ENCODE measurements at regions not wholly inside any gene's neighbourhood (a gene's known extent, or its start where the extent isn't known, plus 50 kb on each side); places are given as distances from the start of the nearest gene placed in this dataset.

DNA sequence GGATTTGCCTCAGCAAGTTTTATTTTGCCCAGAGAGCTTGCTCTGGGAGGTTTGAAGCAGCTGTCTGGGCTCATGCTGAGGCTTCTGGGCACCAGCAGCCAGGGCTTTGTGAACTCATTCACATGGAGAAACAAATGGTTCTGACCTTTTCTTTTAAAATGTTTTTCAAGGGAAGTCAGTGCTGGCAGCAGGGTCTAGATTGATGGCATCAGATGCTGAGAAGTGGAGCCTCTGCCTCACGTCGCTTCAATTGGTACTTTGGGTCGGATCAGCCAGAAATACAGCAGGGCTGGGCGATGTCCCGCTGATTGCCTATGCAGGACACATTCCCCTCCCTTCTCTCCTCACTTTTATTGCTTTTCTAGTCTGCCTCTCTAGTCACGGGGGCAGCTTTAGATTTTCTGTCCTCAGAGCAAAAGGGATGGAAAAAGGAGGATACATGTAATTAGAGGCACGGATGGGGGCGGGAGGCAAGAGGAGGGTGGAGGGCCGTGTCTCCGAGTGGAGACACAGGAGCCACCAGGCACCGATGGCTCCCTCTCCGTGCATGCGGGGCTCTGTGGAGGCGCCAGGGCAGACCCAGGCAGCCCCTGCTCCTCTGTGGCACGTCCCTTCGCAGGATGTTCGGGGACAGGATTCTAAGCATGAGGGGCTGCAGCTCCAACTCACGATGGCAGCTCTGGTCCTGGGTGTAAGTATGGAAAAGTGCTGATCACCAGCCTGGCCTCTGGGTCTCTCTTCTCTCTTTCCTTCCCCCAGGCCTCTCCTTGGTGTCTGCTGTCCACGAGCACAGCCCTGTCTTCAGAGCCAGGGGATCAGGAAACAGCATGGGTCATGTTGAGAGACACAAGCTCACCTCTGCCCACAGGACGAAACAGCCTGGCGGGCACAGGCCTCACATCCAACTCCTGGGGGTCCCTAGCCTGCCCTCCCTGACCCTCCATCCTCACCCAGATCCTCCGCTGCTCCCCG lies 116.1 kb downstream of the FAM43A start:
- no peak for TF ChIP-seq TCF12 (IDR thresholded peaks at IDR 0.05)
- TF ChIP-seq TCF12 (CRISPR knock-in tag; IDR thresholded peaks at IDR 0.05): no peak
- no peak for TF ChIP-seq TBX2 (CRISPR knock-in tag; IDR thresholded peaks at IDR 0.05; ENCODE audit: borderline replicate concordance)
- TF ChIP-seq, protein P1, sequence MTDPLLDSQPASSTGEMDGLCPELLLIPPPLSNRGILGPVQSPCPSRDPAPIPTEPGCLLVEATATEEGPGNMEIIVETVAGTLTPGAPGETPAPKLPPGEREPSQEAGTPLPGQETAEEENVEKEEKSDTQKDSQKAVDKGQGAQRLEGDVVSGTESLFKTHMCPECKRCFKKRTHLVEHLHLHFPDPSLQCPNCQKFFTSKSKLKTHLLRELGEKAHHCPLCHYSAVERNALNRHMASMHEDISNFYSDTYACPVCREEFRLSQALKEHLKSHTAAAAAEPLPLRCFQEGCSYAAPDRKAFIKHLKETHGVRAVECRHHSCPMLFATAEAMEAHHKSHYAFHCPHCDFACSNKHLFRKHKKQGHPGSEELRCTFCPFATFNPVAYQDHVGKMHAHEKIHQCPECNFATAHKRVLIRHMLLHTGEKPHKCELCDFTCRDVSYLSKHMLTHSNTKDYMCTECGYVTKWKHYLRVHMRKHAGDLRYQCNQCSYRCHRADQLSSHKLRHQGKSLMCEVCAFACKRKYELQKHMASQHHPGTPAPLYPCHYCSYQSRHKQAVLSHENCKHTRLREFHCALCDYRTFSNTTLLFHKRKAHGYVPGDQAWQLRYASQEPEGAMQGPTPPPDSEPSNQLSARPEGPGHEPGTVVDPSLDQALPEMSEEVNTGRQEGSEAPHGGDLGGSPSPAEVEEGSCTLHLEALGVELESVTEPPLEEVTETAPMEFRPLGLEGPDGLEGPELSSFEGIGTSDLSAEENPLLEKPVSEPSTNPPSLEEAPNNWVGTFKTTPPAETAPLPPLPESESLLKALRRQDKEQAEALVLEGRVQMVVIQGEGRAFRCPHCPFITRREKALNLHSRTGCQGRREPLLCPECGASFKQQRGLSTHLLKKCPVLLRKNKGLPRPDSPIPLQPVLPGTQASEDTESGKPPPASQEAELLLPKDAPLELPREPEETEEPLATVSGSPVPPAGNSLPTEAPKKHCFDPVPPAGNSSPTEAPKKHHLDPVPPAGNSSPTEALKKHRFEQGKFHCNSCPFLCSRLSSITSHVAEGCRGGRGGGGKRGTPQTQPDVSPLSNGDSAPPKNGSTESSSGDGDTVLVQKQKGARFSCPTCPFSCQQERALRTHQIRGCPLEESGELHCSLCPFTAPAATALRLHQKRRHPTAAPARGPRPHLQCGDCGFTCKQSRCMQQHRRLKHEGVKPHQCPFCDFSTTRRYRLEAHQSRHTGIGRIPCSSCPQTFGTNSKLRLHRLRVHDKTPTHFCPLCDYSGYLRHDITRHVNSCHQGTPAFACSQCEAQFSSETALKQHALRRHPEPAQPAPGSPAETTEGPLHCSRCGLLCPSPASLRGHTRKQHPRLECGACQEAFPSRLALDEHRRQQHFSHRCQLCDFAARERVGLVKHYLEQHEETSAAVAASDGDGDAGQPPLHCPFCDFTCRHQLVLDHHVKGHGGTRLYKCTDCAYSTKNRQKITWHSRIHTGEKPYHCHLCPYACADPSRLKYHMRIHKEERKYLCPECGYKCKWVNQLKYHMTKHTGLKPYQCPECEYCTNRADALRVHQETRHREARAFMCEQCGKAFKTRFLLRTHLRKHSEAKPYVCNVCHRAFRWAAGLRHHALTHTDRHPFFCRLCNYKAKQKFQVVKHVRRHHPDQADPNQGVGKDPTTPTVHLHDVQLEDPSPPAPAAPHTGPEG (CRISPR knock-in tag; IDR thresholded peaks at IDR 0.05): no peak
- TF ChIP-seq, protein P2, sequence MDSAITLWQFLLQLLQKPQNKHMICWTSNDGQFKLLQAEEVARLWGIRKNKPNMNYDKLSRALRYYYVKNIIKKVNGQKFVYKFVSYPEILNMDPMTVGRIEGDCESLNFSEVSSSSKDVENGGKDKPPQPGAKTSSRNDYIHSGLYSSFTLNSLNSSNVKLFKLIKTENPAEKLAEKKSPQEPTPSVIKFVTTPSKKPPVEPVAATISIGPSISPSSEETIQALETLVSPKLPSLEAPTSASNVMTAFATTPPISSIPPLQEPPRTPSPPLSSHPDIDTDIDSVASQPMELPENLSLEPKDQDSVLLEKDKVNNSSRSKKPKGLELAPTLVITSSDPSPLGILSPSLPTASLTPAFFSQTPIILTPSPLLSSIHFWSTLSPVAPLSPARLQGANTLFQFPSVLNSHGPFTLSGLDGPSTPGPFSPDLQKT (CRISPR knock-in tag; IDR thresholded peaks at IDR 0.05; ENCODE audit: borderline replicate concordance): no peak
- TF ChIP-seq, protein P3, sequence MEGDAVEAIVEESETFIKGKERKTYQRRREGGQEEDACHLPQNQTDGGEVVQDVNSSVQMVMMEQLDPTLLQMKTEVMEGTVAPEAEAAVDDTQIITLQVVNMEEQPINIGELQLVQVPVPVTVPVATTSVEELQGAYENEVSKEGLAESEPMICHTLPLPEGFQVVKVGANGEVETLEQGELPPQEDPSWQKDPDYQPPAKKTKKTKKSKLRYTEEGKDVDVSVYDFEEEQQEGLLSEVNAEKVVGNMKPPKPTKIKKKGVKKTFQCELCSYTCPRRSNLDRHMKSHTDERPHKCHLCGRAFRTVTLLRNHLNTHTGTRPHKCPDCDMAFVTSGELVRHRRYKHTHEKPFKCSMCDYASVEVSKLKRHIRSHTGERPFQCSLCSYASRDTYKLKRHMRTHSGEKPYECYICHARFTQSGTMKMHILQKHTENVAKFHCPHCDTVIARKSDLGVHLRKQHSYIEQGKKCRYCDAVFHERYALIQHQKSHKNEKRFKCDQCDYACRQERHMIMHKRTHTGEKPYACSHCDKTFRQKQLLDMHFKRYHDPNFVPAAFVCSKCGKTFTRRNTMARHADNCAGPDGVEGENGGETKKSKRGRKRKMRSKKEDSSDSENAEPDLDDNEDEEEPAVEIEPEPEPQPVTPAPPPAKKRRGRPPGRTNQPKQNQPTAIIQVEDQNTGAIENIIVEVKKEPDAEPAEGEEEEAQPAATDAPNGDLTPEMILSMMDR (CRISPR knock-in tag; IDR thresholded peaks at IDR 0.05): no peak
- TF ChIP-seq MYC (CRISPR knock-in tag; IDR thresholded peaks at IDR 0.05; ENCODE audit: borderline replicate concordance): no peak
- no peak for TF ChIP-seq SIN3B (IDR thresholded peaks at IDR 0.05; ENCODE audit: low read length)
- TF ChIP-seq, protein P4, sequence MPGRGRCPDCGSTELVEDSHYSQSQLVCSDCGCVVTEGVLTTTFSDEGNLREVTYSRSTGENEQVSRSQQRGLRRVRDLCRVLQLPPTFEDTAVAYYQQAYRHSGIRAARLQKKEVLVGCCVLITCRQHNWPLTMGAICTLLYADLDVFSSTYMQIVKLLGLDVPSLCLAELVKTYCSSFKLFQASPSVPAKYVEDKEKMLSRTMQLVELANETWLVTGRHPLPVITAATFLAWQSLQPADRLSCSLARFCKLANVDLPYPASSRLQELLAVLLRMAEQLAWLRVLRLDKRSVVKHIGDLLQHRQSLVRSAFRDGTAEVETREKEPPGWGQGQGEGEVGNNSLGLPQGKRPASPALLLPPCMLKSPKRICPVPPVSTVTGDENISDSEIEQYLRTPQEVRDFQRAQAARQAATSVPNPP (CRISPR knock-in tag; IDR thresholded peaks at IDR 0.05): no peak
- no peak for TF ChIP-seq ELF4 (CRISPR knock-in tag; IDR thresholded peaks at IDR 0.05; ENCODE audit: borderline replicate concordance)
- no peak for TF ChIP-seq NFIB (CRISPR knock-in tag; IDR thresholded peaks at IDR 0.05; ENCODE audit: borderline replicate concordance)
- TF ChIP-seq ZNF792 (CRISPR knock-in tag; IDR thresholded peaks at IDR 0.05): no peak
